KMS-11 (cell line): ENCODE measurements at regions not wholly inside any gene's neighbourhood (a gene's known extent, or its start where the extent isn't known, plus 50 kb on each side); places are given as distances from the start of the nearest gene placed in this dataset.

Experiments used
- H2AFZ ChIP-seq: fragments of 200-600 bp; sonication (generic); 2 replicates; pipeline ENCODE4 v1.6.1; 2016; ENCODE audit warnings: antibody characterized with exemption, mixed run types, low read depth
- H3K27ac ChIP-seq: fragments of 200-600 bp; sonication (generic); 2 replicates; pipeline ENCODE4 v1.6.1; 2016; ENCODE audit warnings: mild to moderate bottlenecking, mixed run types
- H3K27me3 ChIP-seq: fragments of 200-600 bp; sonication (generic); 2 replicates; pipeline ENCODE4 v1.6.1; 2017; ENCODE audit warnings: mild to moderate bottlenecking, low read depth, mixed run types, moderate library complexity; ENCODE audit not compliant: insufficient read depth
- H3K36me3 ChIP-seq: fragments of 200-600 bp; sonication (generic); 2 replicates; pipeline ENCODE4 v1.6.1; 2017; ENCODE audit warnings: mild to moderate bottlenecking, mixed run types; ENCODE audit not compliant: insufficient read depth
- H3K4me1 ChIP-seq: fragments of 200-600 bp; sonication (generic); 2 replicates; pipeline ENCODE4 v1.6.1; 2016; ENCODE audit warnings: mild to moderate bottlenecking, low read depth, mixed run types; ENCODE audit not compliant: poor library complexity, severe bottlenecking
- H3K4me2 ChIP-seq: fragments of 200-600 bp; sonication (generic); 2 replicates; pipeline ENCODE4 v1.7.0; 2016; ENCODE audit warnings: mild to moderate bottlenecking, mixed run types
- H3K4me3 ChIP-seq: fragments of 200-600 bp; sonication (generic); IDR thresholded peaks from 2 replicates; pipeline ENCODE4 v1.6.1; 2017; ENCODE audit warnings: low read depth, low read length, mixed read lengths; ENCODE audit not compliant: insufficient read depth
- H3K79me2 ChIP-seq: fragments of 200-600 bp; sonication (generic); 2 replicates; pipeline ENCODE4 v1.6.1; 2016; ENCODE audit warnings: low read depth, mixed run types; ENCODE audit not compliant: insufficient read depth
- H3K9ac ChIP-seq: fragments of 200-600 bp; sonication (generic); 2 replicates; pipeline ENCODE4 v1.6.1; 2016; ENCODE audit warnings: mild to moderate bottlenecking, mixed run types
- H4K20me1 ChIP-seq: fragments of 200-600 bp; sonication (generic); 2 replicates; pipeline ENCODE4 v1.6.1; 2016; ENCODE audit warnings: mild to moderate bottlenecking, mixed run types; ENCODE audit not compliant: insufficient read depth
- CTCF ChIP-seq: fragments of 200-600 bp; sonication (generic); conservative IDR thresholded peaks from 2 replicates; pipeline ENCODE4 v1.6.1; 2017; ENCODE audit warnings: low read depth, mild to moderate bottlenecking, antibody characterized with exemption, low read length, moderate library complexity, mixed read lengths

DNA sequence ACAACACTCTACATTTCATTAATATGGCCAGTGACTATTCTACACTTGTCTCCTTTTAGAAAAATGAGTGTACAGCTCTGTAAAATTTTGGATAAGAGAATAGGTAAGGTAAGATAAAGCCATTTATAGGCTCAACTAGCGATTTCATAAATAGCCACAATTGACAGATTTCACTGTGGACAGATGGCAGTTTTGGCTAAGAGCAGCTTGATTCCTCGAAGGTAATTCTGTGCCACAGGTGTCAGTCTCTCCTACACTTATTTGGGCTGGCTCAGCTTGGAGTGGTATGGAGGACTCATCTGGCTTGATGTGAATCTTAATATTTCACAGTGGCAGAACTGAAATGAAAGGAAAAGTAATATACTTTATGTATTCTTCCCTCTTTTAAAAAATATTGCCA is 536.7 kb upstream of the TBL1XR1 start:
- no peaks in the 10 kb centered on the region for H3K36me3 ChIP-seq
- H3K4me1 ChIP-seq = no peaks in the 10 kb centered on the region
- H3K4me2 ChIP-seq = no peak overlapping the region
- H2AFZ ChIP-seq = no peak overlapping the region
- no peaks in the 10 kb centered on the region for H3K79me2 ChIP-seq
- no peak overlapping the region for H3K9ac ChIP-seq
- H3K27me3 ChIP-seq = no peaks in the 10 kb centered on the region
- H3K27ac ChIP-seq = no peak overlapping the region
- no peak overlapping the region for H3K4me3 ChIP-seq
- TF ChIP-seq CTCF = no peak
- no peaks in the 10 kb centered on the region for H4K20me1 ChIP-seq

DNA sequence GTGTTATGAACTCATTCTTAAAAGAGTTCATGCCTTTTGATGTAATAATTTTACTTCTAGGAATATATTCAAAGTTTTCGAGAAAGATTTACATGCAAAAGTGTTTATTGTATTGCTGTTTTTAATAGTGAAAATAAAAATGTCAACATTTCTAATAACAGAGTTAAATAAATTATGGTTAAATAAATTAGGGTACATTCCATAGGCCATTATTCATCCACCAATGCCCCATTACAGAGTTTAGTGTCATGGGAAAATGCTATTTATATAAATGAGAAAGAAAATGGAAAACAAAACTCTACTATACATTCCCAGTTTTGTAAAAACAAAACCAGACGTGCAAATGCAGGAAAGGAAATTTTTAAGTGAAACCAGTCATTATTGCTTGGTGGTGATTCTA is 538.1 kb upstream of the TBL1XR1 start:
- no peak for TF ChIP-seq CTCF
- Histone ChIP-seq H3K27me3 (no peaks in the 10 kb centered on the region), H3K4me1 (no peaks in the 10 kb centered on the region), H3K36me3 (no peaks in the 10 kb centered on the region), H3K9ac (no peak overlapping the region), H3K79me2 (no peaks in the 10 kb centered on the region), H3K4me2 (no peak overlapping the region), H3K4me3 (no peak overlapping the region), H2AFZ (no peak overlapping the region), H4K20me1 (no peaks in the 10 kb centered on the region), H3K27ac (no peak overlapping the region)

GRCh38 chr3:177739461-177739860 is 542.2 kb upstream of the TBL1XR1 start:
- Histone ChIP-seq H3K4me2 (no peak overlapping the region), H3K4me1 (no peaks in the 10 kb centered on the region), H3K9ac (no peak overlapping the region), H2AFZ (no peak overlapping the region), H4K20me1 (no peaks in the 10 kb centered on the region), H3K36me3 (no peaks in the 10 kb centered on the region), H3K4me3 (no peak overlapping the region), H3K27me3 (no peaks in the 10 kb centered on the region), H3K27ac (no peak overlapping the region), H3K79me2 (no peaks in the 10 kb centered on the region)
- no peak for TF ChIP-seq CTCF

DNA sequence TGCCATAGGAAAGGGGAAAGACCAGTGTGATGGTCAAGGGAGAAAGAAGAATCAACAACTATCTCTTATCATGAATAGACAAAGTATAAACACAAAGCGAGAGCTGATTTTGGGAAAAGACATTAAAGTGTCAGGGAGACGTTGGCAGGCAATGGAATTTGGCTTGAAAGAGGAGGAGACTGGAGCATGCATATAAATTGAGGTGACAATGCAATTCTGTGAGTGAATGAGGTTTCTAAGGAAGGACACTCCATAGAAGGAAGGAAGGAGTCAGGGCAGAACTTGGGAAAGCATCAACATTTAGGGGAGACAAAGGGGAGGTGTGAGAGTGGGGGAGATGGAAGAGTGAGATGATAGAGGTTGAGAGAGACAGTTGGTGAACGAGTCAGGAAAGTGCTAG is 543.0 kb upstream of the TBL1XR1 start:
- no peak overlapping the region for H2AFZ ChIP-seq
- H3K4me1 ChIP-seq = no peaks in the 10 kb centered on the region
- no peaks in the 10 kb centered on the region for H4K20me1 ChIP-seq
- H3K79me2 ChIP-seq = no peaks in the 10 kb centered on the region
- H3K4me3 ChIP-seq = no peak overlapping the region
- no peak overlapping the region for H3K9ac ChIP-seq
- no peak overlapping the region for H3K27ac ChIP-seq
- no peak overlapping the region for H3K4me2 ChIP-seq
- H3K27me3 ChIP-seq = no peaks in the 10 kb centered on the region
- no peak for TF ChIP-seq CTCF
- no peaks in the 10 kb centered on the region for H3K36me3 ChIP-seq

- no peaks in the 10 kb centered on the region for H3K27me3 ChIP-seq
- no peaks in the 10 kb centered on the region for H3K36me3 ChIP-seq
- no peak overlapping the region for H3K4me3 ChIP-seq
- H3K27ac ChIP-seq = no peak overlapping the region
- TF ChIP-seq CTCF = no peak
- H3K4me2 ChIP-seq = no peak overlapping the region
- H3K79me2 ChIP-seq = no peaks in the 10 kb centered on the region
- no peak overlapping the region for H2AFZ ChIP-seq
- no peak overlapping the region for H3K9ac ChIP-seq
- H3K4me1 ChIP-seq = no peaks in the 10 kb centered on the region
- no peaks in the 10 kb centered on the region for H4K20me1 ChIP-seq
Measured at GRCh38 chr3:177742273-177742672, 545.0 kb upstream of the TBL1XR1 start.
